Fibroblast of skin of abdomen (primary cell): ENCODE measurements at regions not wholly inside any gene's neighbourhood (a gene's known extent, or its start where the extent isn't known, plus 50 kb on each side); places are given as distances from the start of the nearest gene placed in this dataset.
A peak's percentile ranks its signal among the peaks of the same experiment; 100 is the strongest.

Experiments used
- DNase-seq: peaks from one replicate; pipeline ENCODE4 v3.0.0-alpha.2; 2013

DNA sequence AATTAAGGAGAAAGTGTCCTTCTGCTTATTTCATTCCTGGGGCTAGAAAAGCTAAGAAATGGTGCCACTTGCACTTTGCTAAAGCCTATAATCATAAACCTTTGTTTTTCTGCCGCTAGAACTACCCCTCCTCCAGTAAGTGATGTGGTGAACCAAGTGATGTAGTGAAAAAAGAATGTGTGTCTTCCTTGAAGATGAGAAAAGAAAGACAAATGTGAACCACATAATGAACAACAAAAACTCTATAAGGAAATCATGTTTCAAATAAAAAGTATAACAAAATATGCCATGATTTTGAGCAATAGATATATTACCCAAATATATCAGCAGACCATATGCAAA, 179.0 kb upstream of the SGCD start:
- peak; percentile 75 for DNase-seq

DNA sequence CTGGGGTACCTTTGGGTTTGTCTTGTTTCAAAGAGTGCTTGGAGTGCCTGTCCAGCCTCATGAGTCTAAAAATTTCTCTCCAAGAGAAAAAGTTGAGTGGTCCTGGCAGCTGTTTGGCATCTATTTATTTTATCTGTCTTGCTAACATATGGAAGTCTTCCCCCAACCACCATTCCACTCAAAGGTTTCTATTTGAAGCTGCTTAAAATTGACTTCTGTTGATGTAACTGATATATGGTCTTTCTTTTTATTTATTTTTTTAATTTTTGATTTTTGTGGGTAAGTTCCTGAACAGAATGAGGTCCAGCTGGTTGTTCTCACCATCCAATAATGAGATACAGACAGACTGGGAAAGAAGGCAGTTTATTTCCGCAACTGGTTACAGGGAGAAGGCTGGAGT, 178.7 kb upstream of the SGCD start:
- peak; percentile 82 for DNase-seq

DNA sequence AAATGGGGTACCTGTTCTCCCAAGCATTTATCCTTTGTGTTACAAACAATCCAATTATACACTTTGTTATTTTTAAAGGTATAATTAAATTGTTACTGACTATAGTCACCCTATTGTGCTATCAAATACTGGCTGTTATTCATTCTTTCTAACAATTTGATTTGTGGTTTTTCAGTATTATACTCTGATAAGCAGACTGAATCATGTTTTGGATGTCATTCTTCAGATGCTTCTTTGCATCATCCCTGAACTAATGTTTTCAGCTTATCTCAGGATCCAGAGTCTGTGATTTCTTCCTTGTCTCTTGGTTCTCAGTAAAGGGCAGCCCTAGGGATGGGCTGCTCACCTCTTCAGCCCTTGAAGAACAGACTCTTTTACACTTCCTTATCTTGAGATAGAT, 177.8 kb upstream of the SGCD start:
- peak; percentile 58 for DNase-seq

DNA sequence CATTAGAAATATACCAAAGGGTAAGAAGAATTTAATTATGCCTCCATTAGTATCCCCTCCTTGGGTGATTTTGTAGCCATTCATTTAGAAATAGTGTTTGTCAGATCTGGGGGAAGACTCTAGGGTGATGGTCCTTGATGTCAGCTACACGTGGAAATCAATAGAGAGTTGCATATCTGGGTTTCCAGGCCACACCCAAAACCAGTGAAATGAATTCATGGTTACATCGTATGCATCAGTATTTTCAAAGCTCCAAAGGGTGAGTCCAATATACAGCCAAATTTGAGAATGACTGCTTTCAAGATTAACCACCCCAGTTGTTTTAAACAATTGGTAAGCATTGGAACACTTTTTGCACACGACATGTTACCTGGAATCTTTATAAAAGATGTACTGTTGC, 173.4 kb upstream of the SGCD start:
- no peak for DNase-seq

DNA sequence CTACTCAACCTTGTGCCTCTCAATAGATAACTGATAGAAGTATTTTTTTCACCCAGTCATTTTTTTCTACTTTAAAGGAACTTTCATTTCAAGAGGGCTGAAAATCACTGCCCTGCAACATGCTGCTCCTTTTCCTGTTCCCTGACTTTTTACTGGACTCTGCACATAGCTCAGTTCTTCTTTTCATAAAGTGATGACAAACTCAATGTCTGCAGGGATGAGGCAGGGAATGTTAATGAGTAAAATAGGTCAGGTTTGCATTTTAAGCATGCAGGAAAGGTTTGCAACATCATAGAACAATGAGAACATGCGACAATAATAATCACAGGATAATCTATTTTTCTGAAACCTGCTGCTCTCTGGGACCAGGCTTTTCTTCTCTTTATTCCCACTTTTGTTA, 172.2 kb upstream of the SGCD start:
- DNase-seq, result peak; percentile 14

DNA sequence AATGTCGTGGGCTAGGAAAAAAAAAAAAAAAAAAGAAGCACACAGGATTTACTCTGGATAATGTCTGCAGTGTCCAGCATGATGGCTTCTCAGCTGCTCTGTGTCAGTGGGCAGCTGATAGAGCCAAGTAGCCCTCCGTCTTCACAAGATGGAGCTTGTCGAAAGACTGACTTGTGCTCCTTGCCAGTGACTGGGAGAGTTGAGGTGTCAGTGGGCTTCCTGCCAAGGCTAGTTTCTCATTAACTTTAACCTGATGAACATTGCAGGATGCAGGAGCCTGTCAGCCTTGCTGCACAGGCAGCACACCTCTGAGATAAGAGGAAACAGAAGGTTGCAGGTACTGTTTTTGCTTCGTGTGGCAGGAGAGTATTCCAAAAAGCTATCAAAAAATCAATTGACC, 171.4 kb upstream of the SGCD start:
- no peak for DNase-seq

DNA sequence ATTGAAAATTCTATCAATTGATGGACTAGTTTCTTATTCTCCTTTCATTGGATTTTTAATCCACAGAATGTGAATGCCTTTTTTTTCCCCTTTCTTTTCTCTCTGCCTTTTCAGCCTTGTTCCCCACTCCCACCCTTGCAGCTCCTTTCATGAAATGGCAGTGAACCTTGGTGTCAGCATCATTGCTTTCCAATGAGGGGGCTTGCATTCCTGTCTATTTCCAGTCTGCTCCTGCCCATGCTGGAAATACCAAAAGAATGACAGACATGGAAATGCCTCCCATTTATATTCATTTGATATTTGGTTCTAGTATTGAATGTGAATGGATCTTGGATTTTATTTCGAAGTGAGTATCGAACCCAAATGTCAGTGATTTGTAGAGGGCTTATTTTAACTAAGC, 162.7 kb upstream of the SGCD start:
- peak; percentile 55 for DNase-seq

DNA sequence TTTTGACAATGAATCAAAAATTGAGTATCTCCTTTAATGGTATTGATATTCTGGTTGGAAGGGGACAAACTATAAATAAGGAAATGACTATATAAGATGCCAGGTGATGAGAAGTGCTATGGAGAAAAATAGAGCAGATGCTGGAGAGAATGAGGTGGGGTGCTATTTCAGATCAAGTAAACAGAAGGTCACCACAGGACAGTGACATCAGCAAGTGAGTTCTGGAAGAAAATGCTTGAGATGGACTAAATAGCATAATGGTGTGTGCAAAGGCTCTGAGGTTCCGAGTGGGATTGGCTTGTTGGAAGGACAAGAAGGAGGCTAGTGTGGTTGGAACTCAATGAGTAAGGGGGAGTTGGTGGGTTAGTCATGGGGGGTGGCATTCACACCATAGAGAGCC, 157.5 kb upstream of the SGCD start:
- no peak for DNase-seq

DNA sequence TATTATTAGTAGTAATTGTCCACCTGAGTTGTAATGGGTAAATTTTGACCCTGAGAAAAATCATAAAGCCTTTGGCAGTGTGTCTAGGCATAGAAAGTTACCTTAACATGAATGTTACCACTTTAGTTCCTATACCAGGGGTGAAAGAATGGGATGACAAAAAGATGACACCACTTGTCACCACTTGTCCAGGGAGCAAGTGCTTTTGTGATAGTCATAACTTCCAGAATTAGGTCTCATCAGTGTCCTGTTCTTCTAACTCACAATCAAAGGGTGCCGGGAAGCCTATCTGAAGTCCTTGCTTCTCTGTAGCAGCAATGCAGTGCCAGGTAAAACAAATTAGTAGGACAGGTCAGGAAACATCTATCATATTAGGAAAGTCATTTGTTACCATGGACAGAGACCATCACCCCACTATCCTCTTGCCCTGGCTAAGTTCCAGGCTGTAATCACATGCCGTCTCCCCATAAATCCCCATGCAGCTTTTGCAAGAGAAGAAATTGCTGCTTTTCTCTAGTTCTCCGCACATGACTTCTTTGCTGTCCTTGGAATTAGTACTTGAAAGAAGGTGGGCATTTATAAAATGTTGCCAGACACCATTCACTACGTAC, 156.5 kb upstream of the SGCD start:
- no peak for DNase-seq

DNA sequence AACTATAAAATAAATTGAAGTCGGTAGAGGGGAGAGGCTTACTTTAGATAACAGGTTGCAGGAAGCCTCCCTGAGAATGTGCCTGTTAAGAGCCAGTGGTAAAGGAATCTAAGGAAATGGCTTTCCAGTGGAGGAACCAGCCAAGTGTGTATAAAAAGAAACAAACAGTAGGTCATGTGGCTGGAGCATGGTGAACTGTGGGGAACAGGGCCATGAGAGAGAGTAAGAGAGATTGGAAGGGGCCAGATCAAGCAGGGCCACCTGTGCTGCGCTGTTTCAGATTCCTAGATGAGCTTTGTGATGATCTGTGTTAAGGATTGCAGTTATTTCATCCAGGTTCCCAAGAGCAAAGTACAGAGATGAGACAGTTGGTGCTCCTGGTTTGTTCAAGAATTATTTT, 152.7 kb upstream of the SGCD start:
- DNase-seq, result no peak

DNA sequence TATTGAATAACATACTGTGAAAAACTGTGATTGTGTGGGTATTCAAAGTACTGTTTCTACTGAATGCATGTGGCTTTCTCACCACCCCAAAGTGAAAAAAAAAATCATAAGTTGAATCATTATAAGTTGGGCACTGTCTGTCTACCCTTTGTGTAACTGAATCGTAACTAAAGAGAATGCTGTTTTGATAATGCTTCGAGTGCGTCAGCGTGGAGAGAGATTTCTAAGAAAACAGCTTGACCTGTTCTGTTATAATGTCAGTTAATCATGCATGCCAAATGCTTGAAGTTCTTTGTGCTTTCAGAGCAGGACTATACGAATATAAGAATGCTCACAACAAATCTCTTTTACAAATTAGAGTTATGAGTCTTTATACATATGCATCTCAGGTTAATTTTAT, 148.8 kb upstream of the SGCD start:
- DNase-seq, result no peak

DNA sequence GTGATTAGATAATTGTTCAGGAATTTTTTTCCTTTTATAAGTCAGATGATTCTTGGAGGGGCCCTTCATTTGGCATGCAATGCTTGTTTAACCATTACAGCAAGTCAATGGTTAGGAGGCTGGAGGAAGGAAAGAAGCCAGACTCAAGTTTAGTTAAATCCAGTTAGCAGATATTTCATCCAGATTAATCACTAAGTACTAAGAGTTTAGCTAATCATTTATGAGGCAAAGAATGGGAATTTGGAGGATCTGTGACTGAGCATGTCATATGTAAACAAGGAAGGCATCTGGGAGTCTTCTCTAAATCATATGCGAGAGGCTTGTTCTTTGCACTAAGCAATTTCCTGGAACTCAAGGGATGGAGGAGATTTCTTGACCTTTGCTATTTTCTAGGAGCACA, 145.3 kb upstream of the SGCD start:
- no peak for DNase-seq

DNA sequence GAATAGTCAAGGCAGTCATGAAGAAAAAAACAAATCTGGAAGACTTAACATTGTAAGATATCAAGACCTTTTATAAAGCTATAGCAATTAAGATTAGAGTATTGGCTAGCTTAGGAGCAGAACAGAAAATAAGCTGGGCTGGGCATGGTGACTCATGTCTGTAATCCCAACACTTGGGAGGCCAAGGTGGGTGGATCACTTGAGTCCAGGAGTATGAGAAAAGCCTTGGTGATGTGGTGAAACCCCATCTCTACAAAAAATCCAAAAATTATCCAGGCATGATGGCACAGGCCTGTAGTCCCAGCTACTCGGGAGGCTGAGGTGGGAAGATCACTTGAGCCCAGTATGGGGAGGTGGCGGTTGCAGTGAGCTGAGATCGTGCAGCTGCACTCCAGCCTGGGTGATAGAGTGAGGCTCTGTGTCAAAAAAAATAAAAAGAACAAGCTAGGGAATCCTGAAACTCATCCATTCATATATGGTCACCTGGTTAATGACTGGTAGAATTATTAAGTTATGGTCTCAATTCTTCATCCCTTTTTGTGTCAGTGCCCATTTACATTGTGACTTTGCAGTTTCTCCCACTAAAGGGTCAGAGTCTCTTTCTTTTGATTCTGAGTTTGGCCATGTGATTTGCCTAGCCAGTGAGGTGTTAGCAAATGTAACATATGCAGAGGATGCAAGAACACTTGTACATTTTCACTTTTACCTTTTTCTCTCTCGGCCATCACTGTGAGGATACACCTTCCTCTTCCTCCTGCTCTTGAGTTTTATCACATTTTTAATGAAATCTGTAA, 144.6 kb upstream of the SGCD start:
- no peak for DNase-seq

DNA sequence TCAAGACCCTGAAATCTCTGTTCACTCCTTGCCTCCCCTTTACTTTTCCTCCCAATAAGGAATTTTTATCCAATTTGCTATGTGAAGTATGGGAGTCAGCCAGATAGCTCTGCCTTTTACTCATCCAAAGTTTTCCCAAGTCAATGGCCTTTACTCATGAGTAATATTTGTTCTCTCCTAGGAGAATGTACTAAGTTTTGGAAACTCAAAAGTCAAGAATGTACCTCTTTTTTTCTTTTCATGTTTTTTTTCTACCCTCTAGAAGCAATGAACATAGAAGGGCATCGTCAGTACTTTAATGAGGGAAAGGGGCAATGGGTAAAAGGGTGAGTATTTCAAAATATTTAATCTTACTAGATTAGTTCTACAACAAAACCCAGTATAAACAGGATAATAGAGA, 140.2 kb upstream of the SGCD start:
- peak; percentile 72 for DNase-seq

DNA sequence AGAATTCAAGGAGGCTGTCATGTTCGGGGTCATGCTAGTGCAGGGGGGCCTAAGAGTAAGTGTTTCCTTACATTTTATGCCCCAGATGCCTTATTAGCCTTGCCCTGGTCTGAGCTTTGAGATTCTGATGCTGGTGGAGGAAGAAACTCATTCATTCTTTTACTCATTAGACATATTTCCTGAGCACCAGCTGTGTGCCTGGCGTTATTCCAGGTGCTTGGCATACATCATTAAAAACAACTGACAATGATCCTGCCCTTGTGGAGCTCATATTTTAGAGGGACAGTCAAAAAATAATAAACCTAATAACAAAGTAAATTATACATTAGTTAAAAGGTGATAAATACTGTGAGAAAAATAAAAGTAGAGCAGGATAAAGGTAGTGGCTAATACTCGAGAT, 138.9 kb upstream of the SGCD start:
- peak; percentile 24 for DNase-seq

DNA sequence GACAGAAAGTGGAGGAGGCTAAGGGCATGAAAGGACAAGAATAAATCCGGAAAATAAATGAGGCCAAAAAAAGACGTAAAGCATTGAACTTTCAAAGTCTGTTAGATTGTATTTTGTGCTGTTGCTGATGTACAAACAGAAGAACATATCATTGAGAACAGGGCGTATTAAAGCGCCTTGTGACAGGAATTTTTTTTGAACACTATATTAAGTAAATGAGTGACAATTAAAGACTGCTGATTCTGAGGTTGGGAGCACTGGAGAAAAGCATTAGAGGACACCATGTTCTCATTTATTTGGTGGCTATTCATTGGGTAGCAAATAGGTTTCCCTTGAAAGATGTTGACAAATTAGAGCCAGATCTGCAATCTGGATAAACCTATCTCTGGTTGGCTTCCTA, 137.3 kb upstream of the SGCD start:
- no peak for DNase-seq

DNA sequence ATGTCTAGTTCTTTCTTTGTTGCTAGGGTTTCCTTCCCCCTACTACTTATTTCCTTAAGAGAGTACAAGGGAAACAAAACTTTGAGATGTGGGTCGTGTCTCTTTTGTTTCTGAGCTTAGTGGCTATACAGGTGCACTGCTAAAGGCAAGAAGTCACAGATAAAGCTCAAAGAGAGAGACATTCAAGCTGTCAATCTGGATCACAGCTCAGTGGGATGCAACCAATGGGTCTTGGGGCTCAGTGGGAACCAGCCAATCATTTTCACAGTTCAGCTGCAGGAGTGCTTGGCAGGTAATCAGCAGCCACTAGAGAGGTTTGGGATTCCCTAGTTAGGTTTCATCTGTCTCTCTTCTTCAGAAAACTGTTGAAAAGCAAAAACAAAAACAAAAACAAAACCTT, 135.4 kb upstream of the SGCD start:
- DNase-seq, result no peak

DNA sequence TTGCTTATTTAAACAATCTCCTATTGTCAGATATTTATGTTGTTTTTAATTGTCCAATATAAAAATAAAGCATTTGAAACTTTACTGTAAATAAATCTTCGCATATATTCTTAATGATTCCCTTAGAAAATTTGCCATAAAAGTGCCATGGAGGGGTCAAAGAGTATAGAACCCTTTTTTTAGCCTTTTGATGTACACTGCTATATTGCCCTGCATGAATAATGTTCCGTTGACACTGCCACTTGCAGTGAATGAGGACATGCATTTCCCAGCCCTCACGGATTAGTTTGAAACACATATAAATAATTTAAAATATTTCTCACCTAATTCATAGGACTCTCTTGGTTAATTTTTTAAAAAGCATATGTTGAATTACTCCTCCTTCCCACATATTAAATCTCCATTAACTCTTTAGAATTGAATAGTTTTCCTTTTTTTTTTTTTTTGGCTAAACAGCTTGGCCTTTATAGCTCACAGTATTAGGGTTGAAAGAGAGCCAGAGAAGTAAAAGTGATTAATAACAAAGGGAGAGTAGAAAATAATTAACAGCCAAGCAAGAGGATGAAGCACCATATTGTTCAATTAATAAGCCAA, 129.8 kb upstream of the SGCD start:
- DNase-seq, result no peak

DNA sequence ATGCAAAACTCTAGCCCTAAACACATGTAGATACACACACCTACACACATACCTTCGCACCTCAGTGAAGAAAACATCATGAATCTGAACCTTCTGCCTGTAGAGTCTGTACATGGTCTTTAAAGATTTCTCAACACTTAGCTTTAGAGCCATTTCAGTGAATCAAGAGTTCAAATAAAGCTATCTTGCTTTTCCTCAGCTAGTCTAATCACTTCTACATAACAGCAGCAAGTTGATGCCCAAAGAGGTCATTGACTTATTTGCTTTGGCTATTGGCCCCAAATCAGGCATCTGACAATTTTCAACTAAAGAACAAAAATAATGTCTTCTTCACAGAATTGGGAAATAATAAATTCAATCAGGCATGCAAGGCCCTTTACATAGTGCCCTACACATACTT, 127.9 kb upstream of the SGCD start:
- no peak for DNase-seq

DNA sequence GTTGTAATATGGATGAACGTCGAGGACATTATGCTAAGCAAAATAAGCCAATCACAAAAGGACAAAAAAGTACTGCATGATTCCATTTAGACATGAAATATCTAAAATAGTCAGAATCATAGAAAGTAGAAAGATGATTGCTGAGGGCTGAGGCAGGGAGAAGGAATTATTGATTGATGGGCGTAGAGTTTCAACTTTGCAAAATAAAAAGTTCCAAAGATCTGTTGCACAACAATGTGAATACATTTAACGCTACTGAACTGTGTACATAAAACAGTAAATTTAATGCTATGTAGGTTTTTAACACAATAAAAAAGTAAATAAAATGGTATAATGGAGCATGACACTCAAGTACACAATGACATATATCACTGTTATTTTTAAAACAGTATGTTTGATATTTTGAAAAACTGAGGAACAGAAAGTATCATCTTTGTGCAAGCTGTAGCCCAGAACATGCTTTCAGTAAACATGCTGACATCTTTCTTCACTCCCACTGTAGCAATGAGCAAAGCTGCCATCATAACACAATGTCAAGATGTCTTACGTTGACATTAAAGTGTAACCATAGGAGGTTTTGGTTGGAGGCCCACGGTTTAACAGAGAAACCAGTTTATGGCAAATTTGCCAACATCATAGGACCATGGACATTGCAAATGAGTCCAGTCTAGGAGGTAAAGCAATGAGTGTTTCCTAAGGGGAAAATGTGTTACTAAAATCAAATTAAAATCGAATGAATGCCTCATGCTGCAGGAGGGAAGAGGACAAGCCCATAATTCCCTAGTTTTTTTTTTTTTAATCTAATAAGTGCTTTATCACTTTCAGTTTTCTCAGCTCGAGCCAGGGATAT, 125.8 kb upstream of the SGCD start:
- DNase-seq, result no peak

DNA sequence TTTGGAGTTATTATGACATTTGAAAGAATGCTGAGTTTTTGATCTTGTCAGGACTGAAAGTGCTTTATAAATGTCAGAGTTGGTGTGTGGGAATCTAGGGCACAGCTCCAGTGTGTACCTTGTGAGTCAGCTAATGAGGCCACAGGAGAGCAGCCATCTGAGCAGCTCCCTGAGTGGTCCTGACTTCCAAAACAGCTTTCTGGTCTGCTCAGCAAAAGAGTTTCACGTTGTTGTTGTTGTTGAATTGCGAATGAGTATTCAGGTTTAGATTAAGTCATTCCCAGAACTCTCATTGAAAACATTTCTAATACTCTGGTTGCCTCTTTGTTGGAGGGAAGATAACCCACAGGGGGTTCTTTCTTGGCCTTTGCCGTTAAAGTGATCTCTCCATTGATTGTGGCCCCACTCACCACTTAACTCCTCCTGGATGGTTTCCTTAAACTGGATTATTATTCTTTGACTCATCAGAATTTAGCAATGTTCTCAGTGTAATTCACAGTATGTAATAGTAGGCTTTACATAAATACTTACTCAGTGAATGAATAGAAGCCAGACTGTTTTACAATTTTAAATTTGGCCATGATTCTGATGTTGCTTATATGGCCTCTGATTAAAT, 125.1 kb upstream of the SGCD start:
- peak; percentile 90 for DNase-seq

DNA sequence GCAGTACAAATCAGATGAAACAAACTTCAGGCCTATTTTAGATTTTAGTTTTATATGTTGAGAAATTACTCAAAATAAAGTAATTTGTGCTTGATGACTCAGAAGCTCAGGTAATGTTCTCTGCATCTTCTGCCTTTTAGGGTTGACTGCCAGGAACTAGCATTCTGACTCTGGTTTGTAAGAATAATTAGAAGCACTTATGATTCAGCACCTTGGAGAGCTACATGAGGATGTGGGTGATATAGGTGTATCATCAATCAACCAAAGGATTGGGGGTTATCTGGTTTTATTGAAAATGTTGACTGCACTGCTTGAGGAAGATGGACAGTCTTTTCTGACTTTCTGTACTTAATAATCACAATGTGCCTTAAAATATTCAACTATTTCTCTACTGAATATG, 118.7 kb upstream of the SGCD start:
- DNase-seq, result peak; percentile 18
